ENCODE measurements at regions not wholly inside any gene's neighbourhood (a gene's known extent, or its start where the extent isn't known, plus 50 kb on each side); places are given as distances from the start of the nearest gene placed in this dataset.

- DNase-seq = no peak
Measured at GRCh38 chr7:98679741-98680140, 62.7 kb downstream of the NPTX2 start.

GRCh38 chr7:98681511-98681910 lies 64.4 kb downstream of the NPTX2 start:
- DNase-seq = no peak

GRCh38 chr7:98681951-98682350 lies 64.9 kb downstream of the NPTX2 start:
- no peak for DNase-seq

- DNase-seq = no peak
Measured at GRCh38 chr7:98683514-98683913, 66.4 kb downstream of the NPTX2 start.

- DNase-seq = no peak
Measured at GRCh38 chr7:98685541-98685940, 68.5 kb downstream of the NPTX2 start.

GRCh38 chr7:98686466-98687080 lies 69.5 kb downstream of the NPTX2 start:
- DNase-seq = no peak

- DNase-seq = no peak
Measured at GRCh38 chr7:98687111-98687751, 70.1 kb downstream of the NPTX2 start.

GRCh38 chr7:98691619-98692018 lies 74.5 kb downstream of the NPTX2 start:
- DNase-seq = no peak

- DNase-seq = no peak
Measured at GRCh38 chr7:98697083-98697482, 80.0 kb downstream of the NPTX2 start.

GRCh38 chr7:98697485-98698240 lies 80.6 kb downstream of the NPTX2 start:
- no peak for DNase-seq

GRCh38 chr7:98698976-98699375 lies 81.9 kb downstream of the NPTX2 start:
- no peak for DNase-seq

- no peak for DNase-seq
Measured at GRCh38 chr7:98700533-98700932, 83.4 kb downstream of the NPTX2 start.

- no peak for DNase-seq
Measured at GRCh38 chr7:98701372-98701771, 84.3 kb downstream of the NPTX2 start.

GRCh38 chr7:98702021-98702420 lies 84.9 kb downstream of the NPTX2 start:
- DNase-seq = no peak

GRCh38 chr7:98703916-98704315 lies 86.8 kb downstream of the NPTX2 start:
- no peak for DNase-seq

GRCh38 chr7:98705626-98706025 lies 88.5 kb downstream of the NPTX2 start:
- no peak for DNase-seq

- DNase-seq = no peak
Measured at GRCh38 chr7:98707076-98707475, 90.0 kb downstream of the NPTX2 start.

GRCh38 chr7:98711945-98712344 lies 94.9 kb downstream of the NPTX2 start:
- no peak for DNase-seq

- DNase-seq = no peak
Measured at GRCh38 chr7:98713165-98713810, 96.2 kb downstream of the NPTX2 start.

- DNase-seq = no peak
Measured at GRCh38 chr7:98719396-98719795, 102.3 kb downstream of the NPTX2 start.

GRCh38 chr7:98722402-98722801 lies 105.3 kb downstream of the NPTX2 start:
- DNase-seq = no peak

GRCh38 chr7:98724591-98724990 lies 107.5 kb downstream of the NPTX2 start:
- DNase-seq = no peak

- no peak for DNase-seq
Measured at GRCh38 chr7:98727146-98727709, 110.1 kb downstream of the NPTX2 start.
